ENCODE measurements at regions not wholly inside any gene's neighbourhood (a gene's known extent, or its start where the extent isn't known, plus 50 kb on each side); places are given as distances from the start of the nearest gene placed in this dataset.

- no peak for TF ChIP-seq CTCF (IDR thresholded peaks at IDR 0.05)
- TF ChIP-seq POLR2A (IDR thresholded peaks at IDR 0.05), result no peak
Measured at GRCh38 chr9:126159430-126160060, 167.1 kb upstream of the MVB12B start.

Data from right lobe of liver (tissue), 4 donors.